NT2/D1 (cell line): ENCODE measurements at regions not wholly inside any gene's neighbourhood (a gene's known extent, or its start where the extent isn't known, plus 50 kb on each side); places are given as distances from the start of the nearest gene placed in this dataset.

Experiments used
- SUZ12 ChIP-seq: IDR thresholded peaks from 2 replicates; pipeline ENCODE4 v1.6.1; 2011; ENCODE audit not compliant: insufficient read length, insufficient read depth; ENCODE audit errors: extremely low read depth
- YY1 ChIP-seq: IDR thresholded peaks from 2 replicates; pipeline ENCODE4 v1.6.1; 2011; ENCODE audit not compliant: insufficient read length, insufficient read depth

DNA sequence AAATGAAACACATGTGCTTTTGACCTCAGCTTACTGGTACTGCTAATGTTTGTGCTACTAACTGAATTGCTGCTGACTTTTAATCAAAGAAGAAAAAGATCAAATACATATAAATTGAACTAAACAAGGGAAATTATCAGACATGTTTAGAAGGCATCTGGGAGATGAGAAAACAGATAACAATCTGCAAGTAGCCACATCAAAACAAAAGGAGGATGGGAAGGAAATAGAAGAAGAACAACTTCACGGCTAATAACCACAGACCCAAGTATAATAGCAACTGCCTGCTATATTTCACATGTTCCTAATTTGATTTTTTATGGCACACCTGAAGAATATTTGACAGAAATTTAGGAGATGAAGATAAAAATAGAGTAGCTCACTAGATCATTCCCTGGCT is 542.6 kb upstream of the SYT4 start:
- no peak for TF ChIP-seq YY1
- TF ChIP-seq SUZ12 = no peak
